PFSK-1 (cell line): ENCODE measurements at regions not wholly inside any gene's neighbourhood (a gene's known extent, or its start where the extent isn't known, plus 50 kb on each side); places are given as distances from the start of the nearest gene placed in this dataset.

ENCODE experiments used
- FOXP2 ChIP-seq: optimal IDR thresholded peaks from 2 replicates; pipeline ENCODE3; 2011; ENCODE audit warnings: borderline replicate concordance, control low read depth, inconsistent platforms; ENCODE audit not compliant: insufficient read depth; ENCODE audit errors: extremely low read length, extremely low read depth
- POLR2AphosphoS5 ChIP-seq: IDR thresholded peaks from 2 replicates; pipeline ENCODE4 v1.6.1; 2012; ENCODE audit warnings: low read depth, mild to moderate bottlenecking, control low read depth, low read length, moderate library complexity
- SIN3A ChIP-seq: IDR thresholded peaks from 2 replicates; pipeline ENCODE4 v1.6.1; 2012; ENCODE audit warnings: mild to moderate bottlenecking, low read length, moderate library complexity, borderline replicate concordance; ENCODE audit not compliant: insufficient read depth
- TAF1 ChIP-seq: IDR thresholded peaks from 2 replicates; pipeline ENCODE4 v1.6.1; 2012; ENCODE audit warnings: low read length, control low read depth, borderline replicate concordance; ENCODE audit not compliant: insufficient read depth
- TF ChIP-seq, protein P1 (sequence below), 2 experiments: IDR thresholded peaks; 2 replicates each; pipeline versions ENCODE4 v1.6.1 to v1.8.0; 2011 to 2012; ENCODE audit warnings: low read depth in 2 of 2, low read length in 2 of 2, control low read depth in 1 of 2, inconsistent platforms in 1 of 2, mild to moderate bottlenecking in 1 of 2, moderate library complexity in 1 of 2; ENCODE audit not compliant: insufficient read depth in 1 of 2

DNA sequence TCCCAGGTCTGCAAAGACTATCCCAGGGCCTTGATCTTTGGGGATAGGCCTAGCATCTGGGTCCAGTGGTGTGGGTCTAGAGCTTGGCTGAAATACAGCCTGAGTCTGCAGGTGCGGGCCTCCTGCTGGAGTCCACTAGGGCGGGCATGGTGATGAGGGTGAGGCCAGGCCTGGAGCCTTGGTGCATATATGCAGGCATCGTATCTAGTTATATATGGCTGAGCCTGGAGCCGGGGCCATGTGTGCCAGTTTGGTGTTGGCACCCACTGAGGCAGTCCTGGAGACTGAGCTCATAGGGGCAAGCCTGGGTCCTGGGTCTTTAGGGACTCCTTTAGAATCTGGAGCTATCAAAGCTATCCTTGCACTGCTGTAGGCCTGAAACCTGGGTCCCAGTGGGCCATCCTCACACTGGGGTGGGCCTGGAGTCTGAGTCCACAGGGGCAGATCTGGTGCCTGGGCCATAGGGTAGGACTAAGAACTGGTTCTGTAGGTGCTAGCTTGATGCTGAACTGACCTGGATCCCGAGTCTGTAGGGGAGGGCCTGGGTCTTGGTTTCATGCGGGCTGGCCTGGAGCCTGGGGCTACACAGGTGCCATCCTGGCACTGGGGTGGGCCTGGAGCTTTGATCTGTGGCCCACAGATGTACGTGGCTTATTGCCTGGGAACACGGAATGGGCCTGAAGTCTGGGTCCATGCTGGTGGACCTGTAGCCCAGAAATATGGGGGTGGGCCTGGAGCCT is 346.5 kb upstream of the MEF2C start:
- TF ChIP-seq TAF1 = no peak
- no peak for TF ChIP-seq POLR2AphosphoS5
- TF ChIP-seq, protein P1, sequence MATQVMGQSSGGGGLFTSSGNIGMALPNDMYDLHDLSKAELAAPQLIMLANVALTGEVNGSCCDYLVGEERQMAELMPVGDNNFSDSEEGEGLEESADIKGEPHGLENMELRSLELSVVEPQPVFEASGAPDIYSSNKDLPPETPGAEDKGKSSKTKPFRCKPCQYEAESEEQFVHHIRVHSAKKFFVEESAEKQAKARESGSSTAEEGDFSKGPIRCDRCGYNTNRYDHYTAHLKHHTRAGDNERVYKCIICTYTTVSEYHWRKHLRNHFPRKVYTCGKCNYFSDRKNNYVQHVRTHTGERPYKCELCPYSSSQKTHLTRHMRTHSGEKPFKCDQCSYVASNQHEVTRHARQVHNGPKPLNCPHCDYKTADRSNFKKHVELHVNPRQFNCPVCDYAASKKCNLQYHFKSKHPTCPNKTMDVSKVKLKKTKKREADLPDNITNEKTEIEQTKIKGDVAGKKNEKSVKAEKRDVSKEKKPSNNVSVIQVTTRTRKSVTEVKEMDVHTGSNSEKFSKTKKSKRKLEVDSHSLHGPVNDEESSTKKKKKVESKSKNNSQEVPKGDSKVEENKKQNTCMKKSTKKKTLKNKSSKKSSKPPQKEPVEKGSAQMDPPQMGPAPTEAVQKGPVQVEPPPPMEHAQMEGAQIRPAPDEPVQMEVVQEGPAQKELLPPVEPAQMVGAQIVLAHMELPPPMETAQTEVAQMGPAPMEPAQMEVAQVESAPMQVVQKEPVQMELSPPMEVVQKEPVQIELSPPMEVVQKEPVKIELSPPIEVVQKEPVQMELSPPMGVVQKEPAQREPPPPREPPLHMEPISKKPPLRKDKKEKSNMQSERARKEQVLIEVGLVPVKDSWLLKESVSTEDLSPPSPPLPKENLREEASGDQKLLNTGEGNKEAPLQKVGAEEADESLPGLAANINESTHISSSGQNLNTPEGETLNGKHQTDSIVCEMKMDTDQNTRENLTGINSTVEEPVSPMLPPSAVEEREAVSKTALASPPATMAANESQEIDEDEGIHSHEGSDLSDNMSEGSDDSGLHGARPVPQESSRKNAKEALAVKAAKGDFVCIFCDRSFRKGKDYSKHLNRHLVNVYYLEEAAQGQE (IDR thresholded peaks at IDR 0.05; ENCODE audit: insufficient read depth in 1 of 2, low read depth in 2 of 2, low read length in 2 of 2) = no peak
- no peak for TF ChIP-seq SIN3A
- TF ChIP-seq FOXP2 = no peak
